Rectal smooth muscle tissue (tissue), 1 donor: ENCODE measurements at regions not wholly inside any gene's neighbourhood (a gene's known extent, or its start where the extent isn't known, plus 50 kb on each side); places are given as distances from the start of the nearest gene placed in this dataset.

Source experiments
- H3K27ac ChIP-seq: one replicate; pipeline ENCODE4 v1.7.0; 2013; ENCODE audit warnings: low read depth, low read length, inconsistent platforms
- H3K27me3 ChIP-seq: one replicate; pipeline ENCODE4 v1.7.0; 2013; ENCODE audit warnings: low read length; ENCODE audit not compliant: control insufficient read depth, insufficient read depth
- H3K36me3 ChIP-seq: one replicate; pipeline ENCODE4 v1.7.0; 2013; ENCODE audit warnings: low read length; ENCODE audit not compliant: control insufficient read depth, insufficient read depth
- H3K4me1 ChIP-seq: one replicate; pipeline ENCODE4 v1.7.0; 2013; ENCODE audit warnings: low read length; ENCODE audit not compliant: control insufficient read depth, insufficient read depth
- H3K4me3 ChIP-seq: one replicate; pipeline ENCODE4 v1.7.0; 2013; ENCODE audit warnings: low read length
- H3K9ac ChIP-seq: one replicate; pipeline ENCODE4 v1.7.0; 2013; ENCODE audit warnings: low read length

DNA sequence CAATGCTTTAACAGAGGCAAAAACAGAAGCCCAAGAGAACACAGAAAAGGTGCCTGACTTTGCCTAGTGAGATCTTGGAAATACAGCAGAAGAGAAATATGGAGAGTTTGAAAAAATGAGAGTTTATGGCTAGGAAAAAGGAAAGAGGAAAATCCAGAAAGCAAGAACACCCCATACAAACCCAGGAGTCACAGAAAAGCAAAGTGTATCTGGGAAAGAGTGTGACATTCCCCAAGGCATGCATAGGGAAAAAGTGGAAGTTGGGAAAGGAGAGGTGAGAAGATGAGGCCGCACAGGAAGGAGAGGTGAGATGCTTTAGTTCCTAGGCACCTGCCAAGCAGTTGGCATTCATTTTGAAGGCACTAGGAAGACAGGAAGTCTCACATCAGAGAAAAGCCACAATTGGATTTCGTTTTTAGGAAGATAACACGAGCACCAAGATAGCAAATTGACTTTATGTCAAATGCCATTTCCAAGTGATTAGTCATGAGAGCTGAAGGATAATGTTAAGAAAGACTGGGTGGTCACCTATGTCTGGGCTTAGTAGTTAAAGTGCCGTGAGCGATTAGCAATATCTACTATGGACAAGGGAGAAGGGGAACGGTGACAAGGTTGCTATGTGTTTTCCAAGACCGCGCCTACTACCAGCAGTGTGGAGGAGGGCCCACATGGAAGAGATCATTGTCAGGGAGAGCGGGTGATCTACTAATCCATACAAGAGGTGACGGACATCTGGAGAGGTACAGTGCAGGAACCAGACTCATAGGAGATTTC, 224.1 kb upstream of the PARD3B start:
- no peak overlapping the region for H3K27ac ChIP-seq
- no peaks in the 10 kb centered on the region for H3K27me3 ChIP-seq
- H3K36me3 ChIP-seq, result no peaks in the 10 kb centered on the region
- H3K4me1 ChIP-seq, result no peaks in the 10 kb centered on the region
- no peak overlapping the region for H3K4me3 ChIP-seq
- no peak overlapping the region for H3K9ac ChIP-seq

DNA sequence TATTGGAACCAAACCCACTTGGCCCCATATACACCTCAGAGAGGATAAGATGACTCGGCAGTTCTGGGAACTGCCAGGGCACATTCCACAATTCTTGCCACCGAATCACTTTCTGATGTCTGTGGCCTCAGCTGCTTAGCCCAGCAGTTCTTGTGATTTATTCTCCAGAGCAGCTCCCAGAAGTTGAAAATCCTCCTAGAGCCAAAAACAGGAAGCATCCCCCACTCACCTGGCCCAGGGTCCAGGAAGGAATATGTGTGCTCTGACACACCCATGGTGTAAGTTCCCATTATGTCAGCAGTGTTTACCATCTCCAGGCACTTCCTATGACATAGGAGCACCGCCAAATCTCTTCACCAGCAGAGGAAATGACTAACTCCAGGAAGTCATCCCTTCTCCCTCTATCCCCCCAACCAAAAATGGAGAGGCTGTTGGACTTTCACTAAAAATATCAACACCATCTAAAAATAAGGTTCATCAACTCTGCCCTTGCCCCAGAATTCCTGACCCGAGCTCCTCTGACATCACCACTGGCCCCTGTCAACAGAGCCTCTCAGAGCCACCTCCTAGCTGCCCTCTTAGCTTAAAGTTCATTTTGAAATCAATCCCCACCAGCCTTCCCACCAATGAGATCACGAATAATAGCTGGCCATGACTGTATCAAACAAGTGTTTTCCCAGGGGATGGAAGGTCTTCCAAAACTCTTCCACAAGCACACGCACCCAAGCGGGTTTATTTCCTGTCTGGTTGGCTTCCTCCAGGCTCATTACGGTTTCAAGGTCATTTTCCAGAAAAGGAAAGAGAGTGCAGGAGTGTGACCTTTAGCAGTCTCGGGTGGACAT, 223.1 kb upstream of the PARD3B start:
- Histone ChIP-seq H3K27me3 (no peaks in the 10 kb centered on the region), H3K4me3 (no peak overlapping the region), H3K27ac (no peak overlapping the region), H3K36me3 (no peaks in the 10 kb centered on the region), H3K4me1 (no peaks in the 10 kb centered on the region), H3K9ac (no peak overlapping the region)

GRCh38 chr2:204325468-204325867, 219.8 kb upstream of the PARD3B start:
- Histone ChIP-seq H3K4me3 (no peak overlapping the region), H3K36me3 (no peaks in the 10 kb centered on the region), H3K9ac (no peak overlapping the region), H3K27ac (no peak overlapping the region), H3K27me3 (no peaks in the 10 kb centered on the region), H3K4me1 (no peaks in the 10 kb centered on the region)

DNA sequence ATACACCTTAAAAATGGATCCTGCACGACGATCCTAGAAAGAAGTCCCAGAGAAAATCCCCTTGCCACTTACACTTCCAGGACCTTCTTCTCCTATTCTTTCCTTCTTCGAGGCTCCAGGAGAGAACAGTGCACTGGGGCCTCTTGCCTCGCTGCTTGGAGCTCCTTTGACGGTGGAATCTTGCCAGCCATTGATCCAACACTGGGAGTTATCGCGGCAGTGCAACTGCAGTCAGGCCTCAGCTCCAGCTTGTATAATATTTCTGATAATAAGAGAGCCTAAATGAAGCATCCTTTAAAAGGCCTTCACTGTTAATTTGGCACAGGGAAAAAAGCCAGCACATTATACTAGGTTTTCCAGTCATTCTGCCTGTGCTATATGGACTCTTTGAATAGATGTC, 216.9 kb upstream of the PARD3B start:
- no peaks in the 10 kb centered on the region for H3K27me3 ChIP-seq
- H3K4me1 ChIP-seq, result no peaks in the 10 kb centered on the region
- no peak overlapping the region for H3K9ac ChIP-seq
- no peak overlapping the region for H3K27ac ChIP-seq
- no peak overlapping the region for H3K4me3 ChIP-seq
- no peaks in the 10 kb centered on the region for H3K36me3 ChIP-seq

DNA sequence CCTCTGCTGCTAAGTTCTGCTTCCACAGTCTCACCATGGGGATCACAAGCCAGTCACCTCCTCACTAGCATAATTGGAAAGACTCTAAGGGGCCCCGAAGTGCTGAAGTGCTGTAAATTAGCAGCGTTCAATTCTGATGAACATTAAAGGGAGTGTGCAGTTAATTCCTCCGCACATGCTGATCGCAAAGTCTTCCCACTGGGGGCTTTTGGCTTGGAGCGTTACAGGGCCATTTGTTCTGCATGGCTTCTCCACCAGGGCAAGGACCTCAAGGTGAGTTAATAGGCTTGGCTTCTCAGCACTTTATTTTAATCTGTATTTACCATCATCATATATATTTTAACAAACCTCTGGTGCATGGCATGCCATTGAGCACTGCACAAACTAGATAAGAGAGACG, 216.3 kb upstream of the PARD3B start:
- H3K4me3 ChIP-seq, result no peak overlapping the region

GRCh38 chr2:204329532-204329931, 215.7 kb upstream of the PARD3B start:
- no peaks in the 10 kb centered on the region for H3K4me1 ChIP-seq
- no peak overlapping the region for H3K4me3 ChIP-seq
- H3K27ac ChIP-seq, result no peak overlapping the region
- H3K9ac ChIP-seq, result no peak overlapping the region
- no peaks in the 10 kb centered on the region for H3K36me3 ChIP-seq
- no peaks in the 10 kb centered on the region for H3K27me3 ChIP-seq

More for the DNA sequence above, 216.3 kb upstream of the PARD3B start:
- Histone ChIP-seq H3K4me1 (no peaks in the 10 kb centered on the region), H3K9ac (no peak overlapping the region), H3K36me3 (no peaks in the 10 kb centered on the region), H3K27me3 (no peaks in the 10 kb centered on the region), H3K27ac (no peak overlapping the region)

DNA sequence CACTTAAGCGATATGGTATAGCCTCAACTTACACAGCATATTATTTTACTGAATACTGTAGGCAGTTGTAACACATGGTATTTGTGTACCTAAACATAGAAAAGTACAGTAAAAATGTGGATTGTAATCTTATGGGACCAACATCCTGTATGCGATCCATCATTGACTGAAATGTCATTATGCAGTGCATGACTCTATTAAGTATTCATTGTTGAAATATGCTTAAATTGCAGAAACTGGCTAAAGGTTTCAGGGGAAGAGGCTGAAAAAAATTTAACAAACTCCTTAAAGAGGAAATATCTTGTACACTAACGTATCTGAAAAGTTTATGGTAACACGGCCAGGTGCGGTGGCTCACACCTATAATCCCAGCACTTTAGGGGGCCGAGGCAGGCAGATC, 214.1 kb upstream of the PARD3B start:
- H3K9ac ChIP-seq, result no peak overlapping the region
- no peaks in the 10 kb centered on the region for H3K27me3 ChIP-seq
- H3K4me1 ChIP-seq, result peaks cover 5% of the 10 kb centered on the region
- no peaks in the 10 kb centered on the region for H3K36me3 ChIP-seq
- no peak overlapping the region for H3K27ac ChIP-seq
- H3K4me3 ChIP-seq, result no peak overlapping the region

GRCh38 chr2:204331988-204332387, 213.3 kb upstream of the PARD3B start:
- Histone ChIP-seq H3K27me3 (no peaks in the 10 kb centered on the region), H3K27ac (no peak overlapping the region), H3K36me3 (no peaks in the 10 kb centered on the region)

GRCh38 chr2:204332706-204333105, 212.6 kb upstream of the PARD3B start:
- Histone ChIP-seq H3K4me1 (peaks cover 5% of the 10 kb centered on the region), H3K27ac (no peak overlapping the region), H3K4me3 (no peak overlapping the region), H3K36me3 (no peaks in the 10 kb centered on the region), H3K9ac (no peak overlapping the region), H3K27me3 (no peaks in the 10 kb centered on the region)

More at GRCh38 chr2:204331988-204332387, 213.3 kb upstream of the PARD3B start:
- peaks cover 5% of the 10 kb centered on the region for H3K4me1 ChIP-seq
- H3K9ac ChIP-seq, result no peak overlapping the region
- H3K4me3 ChIP-seq, result no peak overlapping the region

DNA sequence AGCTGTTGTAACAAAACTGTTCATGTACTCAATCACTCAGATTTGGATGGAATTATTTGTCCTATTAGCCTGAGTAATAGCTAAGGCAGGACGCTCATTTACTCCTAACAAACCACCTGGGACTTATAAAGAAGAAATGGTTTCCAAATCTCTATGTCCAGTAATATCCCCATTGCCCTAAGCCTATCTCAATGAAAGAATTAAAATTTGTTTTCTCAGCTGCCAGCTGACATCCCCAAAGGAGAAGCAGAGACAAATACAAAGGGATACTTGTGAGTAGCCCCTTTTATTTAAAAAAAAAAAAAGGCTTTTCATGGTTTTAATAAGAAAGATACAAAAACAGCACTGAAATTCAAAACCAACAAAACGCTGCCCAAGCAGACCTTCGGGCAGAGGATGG, 211.4 kb upstream of the PARD3B start:
- Histone ChIP-seq H3K4me1 (peaks cover 5% of the 10 kb centered on the region), H3K9ac (no peak overlapping the region), H3K27ac (no peak overlapping the region), H3K4me3 (no peak overlapping the region), H3K36me3 (no peaks in the 10 kb centered on the region), H3K27me3 (no peaks in the 10 kb centered on the region)

GRCh38 chr2:204335451-204336058, 209.7 kb upstream of the PARD3B start:
- no peaks in the 10 kb centered on the region for H3K36me3 ChIP-seq
- no peak overlapping the region for H3K27ac ChIP-seq
- peaks cover 5% of the 10 kb centered on the region for H3K4me1 ChIP-seq
- no peak overlapping the region for H3K4me3 ChIP-seq
- no peaks in the 10 kb centered on the region for H3K27me3 ChIP-seq
- no peak overlapping the region for H3K9ac ChIP-seq

- H3K4me3 ChIP-seq, result no peak overlapping the region
- peaks cover 5% of the 10 kb centered on the region for H3K4me1 ChIP-seq
- no peak overlapping the region for H3K9ac ChIP-seq
- no peaks in the 10 kb centered on the region for H3K36me3 ChIP-seq
- no peaks in the 10 kb centered on the region for H3K27me3 ChIP-seq
- no peak overlapping the region for H3K27ac ChIP-seq
Measured at GRCh38 chr2:204336153-204336744, 209.0 kb upstream of the PARD3B start.
